ENCODE measurements at regions not wholly inside any gene's neighbourhood (a gene's known extent, or its start where the extent isn't known, plus 50 kb on each side); places are given as distances from the start of the nearest gene placed in this dataset.

- no peak for TF ChIP-seq CTCF (IDR thresholded peaks at IDR 0.05; ENCODE audit: low read depth, low read length)
- TF ChIP-seq POLR2A (IDR thresholded peaks at IDR 0.05; ENCODE audit: extremely low read depth, insufficient read length): no peak
Observed at GRCh38 chr2:16250466-16250865, 310.1 kb downstream of the MYCN start.

Data from NB4 (cell line).